ENCODE measurements at regions not wholly inside any gene's neighbourhood (a gene's known extent, or its start where the extent isn't known, plus 50 kb on each side); places are given as distances from the start of the nearest gene placed in this dataset.

- TF ChIP-seq EP300 (conservative IDR thresholded peaks at IDR 0.05; ENCODE audit: poor library complexity, severe bottlenecking) (no peak), CTCF (IDR thresholded peaks at IDR 0.05; ENCODE audit: poor library complexity, severe bottlenecking) (no peak)
Observed at GRCh38 chr2:18841248-18842150, 252.1 kb upstream of the NT5C1B start.

Data from neural cell (in vitro differentiated cells).